NB4 (cell line): ENCODE measurements at regions not wholly inside any gene's neighbourhood (a gene's known extent, or its start where the extent isn't known, plus 50 kb on each side); places are given as distances from the start of the nearest gene placed in this dataset.

Experiments used
- CTCF ChIP-seq: IDR thresholded peaks from one replicate; pipeline ENCODE4 v1.5.1; 2012; ENCODE audit warnings: low read depth, low read length
- MYC ChIP-seq: IDR thresholded peaks from 2 replicates; pipeline ENCODE4 v1.6.1; 2011; ENCODE audit warnings: low read depth, low read length

GRCh38 chr3:168362156-168362555 lies 266.4 kb upstream of the GOLIM4 start:
- TF ChIP-seq CTCF (no peak), MYC (no peak)
